Naive B cell (primary cell): ENCODE measurements at regions not wholly inside any gene's neighbourhood (a gene's known extent, or its start where the extent isn't known, plus 50 kb on each side); places are given as distances from the start of the nearest gene placed in this dataset.

Experiments used
- ATAC-seq, 2 donors: fragments of 150-1000 bp; cut with Tn5 transposase; 2 replicates each; pipeline ENCODE4 v1.10.0; 2021; ENCODE audit warnings: low read depth in 2 of 2, mild to moderate bottlenecking in 2 of 2, moderate library complexity in 2 of 2
- DNase-seq: peaks from one replicate; pipeline ENCODE4 v3.0.0; 2022
- H3K27ac Mint-ChIP-seq, 6 donors: one replicate each; pipeline ENCODE4 v1.8.0; 2020 to 2022; ENCODE audit warnings: mild to moderate bottlenecking in 6 of 6, mixed read lengths in 6 of 6, moderate library complexity in 5 of 6, inconsistent platforms in 2 of 6
- H3K27me3 Mint-ChIP-seq, 3 donors: one replicate each; pipeline ENCODE4 v1.8.0; 2021 to 2022; ENCODE audit warnings: mixed read lengths in 3 of 3, mild to moderate bottlenecking in 1 of 3
- H3K36me3 Mint-ChIP-seq, 2 donors: one replicate each; pipeline ENCODE4 v1.8.0; 2020 to 2022; ENCODE audit warnings: mixed read lengths in 2 of 2, inconsistent platforms in 1 of 2, mild to moderate bottlenecking in 1 of 2
- H3K4me1 Mint-ChIP-seq, 3 donors: one replicate each; pipeline ENCODE4 v1.8.0; 2020 to 2022; ENCODE audit warnings: mixed read lengths in 3 of 3, inconsistent platforms in 1 of 3, mild to moderate bottlenecking in 1 of 3, moderate library complexity in 1 of 3
- H3K4me3 Mint-ChIP-seq, 8 donors: one replicate each; pipeline ENCODE4 v1.8.0; 2020 to 2022; ENCODE audit warnings: mild to moderate bottlenecking in 8 of 8, mixed read lengths in 8 of 8, moderate library complexity in 8 of 8, inconsistent platforms in 2 of 8
- H3K9me3 Mint-ChIP-seq, 7 donors: one replicate each; pipeline ENCODE4 v1.8.0; 2020 to 2022; ENCODE audit warnings: mixed read lengths in 7 of 7, mild to moderate bottlenecking in 5 of 7, inconsistent platforms in 2 of 7, moderate library complexity in 1 of 7

DNA sequence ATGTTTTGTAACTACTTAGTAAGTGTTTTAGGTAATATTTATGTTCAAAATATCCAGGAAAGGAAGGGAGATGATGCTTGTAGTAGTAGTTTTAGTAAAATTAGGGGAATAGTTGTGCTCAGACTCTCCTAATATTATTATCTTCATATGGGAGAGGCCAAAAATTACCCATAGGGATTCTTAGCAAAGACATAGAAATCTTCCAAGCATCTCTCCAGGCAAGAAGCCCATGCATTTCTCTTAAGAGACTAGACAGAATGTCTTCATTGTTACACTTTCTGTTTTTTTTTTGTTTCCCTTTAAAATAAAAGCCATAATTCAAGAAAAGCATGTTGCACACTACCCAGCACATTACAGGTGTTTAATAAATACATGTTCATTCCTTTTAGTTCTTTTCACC, 180.6 kb downstream of the CYB561 start:
- H3K27ac Mint-ChIP-seq: no peak overlapping the region
- H3K36me3 Mint-ChIP-seq: peaks cover 0 to 3% of the 10 kb centered on the region in 2 donors
- no peak for ATAC-seq
- H3K9me3 Mint-ChIP-seq: no peaks in the 10 kb centered on the region
- H3K4me3 Mint-ChIP-seq: no peak overlapping the region
- H3K27me3 Mint-ChIP-seq: no peaks in the 10 kb centered on the region
- peaks cover 0 to 13% (median 8%) of the 10 kb centered on the region in 3 donors for H3K4me1 Mint-ChIP-seq
- no peak for DNase-seq

DNA sequence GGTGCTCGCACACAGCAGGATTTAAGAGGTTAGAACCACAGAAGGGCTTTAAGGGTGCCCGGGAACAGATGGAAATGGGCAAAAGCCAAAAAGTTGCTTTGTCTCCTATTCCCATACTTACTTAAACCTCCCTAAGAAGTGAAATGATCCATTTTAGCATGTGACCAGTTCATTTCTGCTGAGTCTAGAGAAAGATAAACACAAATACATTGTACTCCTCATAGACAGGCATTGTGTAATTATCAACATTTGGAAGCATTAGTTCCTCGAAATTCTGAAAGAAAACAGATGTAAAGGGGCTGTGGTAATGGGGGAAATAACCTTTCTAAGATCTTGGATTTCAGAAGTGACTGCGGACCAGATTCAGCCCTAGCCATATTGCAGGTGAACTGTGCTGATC, 178.3 kb downstream of the CYB561 start:
- Mint-ChIP-seq H3K27ac (peak overlapping the region in 1 of 6 donors; percentile 50), H3K4me3 (no peak overlapping the region), H3K27me3 (no peaks in the 10 kb centered on the region), H3K36me3 (peaks cover 0 to 7% of the 10 kb centered on the region in 2 donors), H3K4me1 (peaks cover 0 to 8% (median 6%) of the 10 kb centered on the region in 3 donors), H3K9me3 (no peaks in the 10 kb centered on the region)
- DNase-seq: no peak
- no peak for ATAC-seq

DNA sequence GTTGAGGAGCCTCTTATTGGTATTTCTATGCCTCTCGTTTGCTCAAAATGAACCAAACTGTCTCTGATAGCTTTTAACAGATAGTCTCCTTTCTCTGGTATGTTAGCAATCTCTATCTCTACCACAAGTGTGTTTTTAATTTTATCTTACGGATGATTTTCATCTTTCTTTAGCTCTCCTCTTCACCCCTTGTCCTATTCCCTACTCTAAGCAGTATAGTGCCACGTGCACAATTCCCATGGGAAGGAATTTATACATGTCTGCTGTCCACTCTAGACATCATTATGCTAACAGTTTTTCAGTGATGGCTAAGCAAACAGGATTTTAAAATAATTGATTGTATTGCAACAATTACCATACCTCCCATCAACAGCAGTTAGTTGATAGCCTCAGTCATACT, 177.3 kb downstream of the CYB561 start:
- no peaks in the 10 kb centered on the region for H3K9me3 Mint-ChIP-seq
- no peak overlapping the region for H3K4me3 Mint-ChIP-seq
- H3K4me1 Mint-ChIP-seq: peaks cover 0 to 8% (median 6%) of the 10 kb centered on the region in 3 donors
- no peak for ATAC-seq
- peaks cover 0 to 7% of the 10 kb centered on the region in 2 donors for H3K36me3 Mint-ChIP-seq
- no peak for DNase-seq
- no peak overlapping the region for H3K27ac Mint-ChIP-seq
- H3K27me3 Mint-ChIP-seq: no peaks in the 10 kb centered on the region

DNA sequence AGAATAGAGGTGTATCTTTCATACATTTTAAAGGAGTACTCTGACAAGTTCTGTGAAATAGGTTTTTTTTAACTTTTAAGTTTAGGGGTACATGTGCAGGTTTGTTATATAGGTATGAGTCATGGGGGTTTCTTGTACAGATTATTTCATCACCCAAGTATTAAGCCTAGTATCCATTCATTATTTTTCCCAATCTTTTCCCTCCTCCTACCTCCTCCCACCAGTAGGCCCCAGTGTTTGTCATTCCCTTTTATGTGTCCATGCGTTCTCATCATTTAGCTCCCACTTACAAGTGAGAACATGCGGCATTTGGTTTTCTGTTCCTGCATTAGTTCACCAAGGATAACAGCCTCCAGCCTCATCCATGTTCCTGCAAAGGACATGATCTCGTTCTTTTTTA, 175.5 kb downstream of the CYB561 start:
- H3K27me3 Mint-ChIP-seq: no peaks in the 10 kb centered on the region
- H3K36me3 Mint-ChIP-seq: peaks cover 0 to 7% of the 10 kb centered on the region in 2 donors
- ATAC-seq (no peak), DNase-seq (no peak)
- no peaks in the 10 kb centered on the region for H3K4me1 Mint-ChIP-seq
- no peak overlapping the region for H3K4me3 Mint-ChIP-seq
- no peak overlapping the region for H3K27ac Mint-ChIP-seq
- H3K9me3 Mint-ChIP-seq: no peaks in the 10 kb centered on the region

DNA sequence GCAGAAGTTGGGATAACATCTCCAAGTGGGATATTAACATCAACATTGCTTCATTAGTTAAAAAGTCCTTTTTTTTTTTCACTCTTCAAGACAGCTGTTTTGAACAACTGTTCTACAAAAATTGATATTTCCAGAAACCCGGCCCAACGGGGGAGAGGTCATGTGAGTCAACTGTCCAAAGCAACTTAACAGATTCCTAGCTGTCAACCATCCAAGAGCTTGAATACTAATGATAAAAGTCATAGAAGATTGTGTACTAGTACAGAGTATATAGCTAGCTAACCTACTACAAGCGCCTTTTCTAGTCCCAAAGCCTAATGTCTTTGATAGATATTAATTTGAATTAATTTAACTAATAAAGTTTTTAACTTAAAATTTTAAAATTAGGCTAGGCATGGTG, 172.0 kb downstream of the CYB561 start:
- no peak for ATAC-seq
- no peak for DNase-seq
- H3K27me3 Mint-ChIP-seq: no peaks in the 10 kb centered on the region
- no peaks in the 10 kb centered on the region for H3K9me3 Mint-ChIP-seq
- no peak overlapping the region for H3K4me3 Mint-ChIP-seq
- H3K27ac Mint-ChIP-seq: no peak overlapping the region
- H3K36me3 Mint-ChIP-seq: peaks cover 0 to 7% of the 10 kb centered on the region in 2 donors
- H3K4me1 Mint-ChIP-seq: peaks cover 7 to 12% (median 8%) of the 10 kb centered on the region in 3 donors

DNA sequence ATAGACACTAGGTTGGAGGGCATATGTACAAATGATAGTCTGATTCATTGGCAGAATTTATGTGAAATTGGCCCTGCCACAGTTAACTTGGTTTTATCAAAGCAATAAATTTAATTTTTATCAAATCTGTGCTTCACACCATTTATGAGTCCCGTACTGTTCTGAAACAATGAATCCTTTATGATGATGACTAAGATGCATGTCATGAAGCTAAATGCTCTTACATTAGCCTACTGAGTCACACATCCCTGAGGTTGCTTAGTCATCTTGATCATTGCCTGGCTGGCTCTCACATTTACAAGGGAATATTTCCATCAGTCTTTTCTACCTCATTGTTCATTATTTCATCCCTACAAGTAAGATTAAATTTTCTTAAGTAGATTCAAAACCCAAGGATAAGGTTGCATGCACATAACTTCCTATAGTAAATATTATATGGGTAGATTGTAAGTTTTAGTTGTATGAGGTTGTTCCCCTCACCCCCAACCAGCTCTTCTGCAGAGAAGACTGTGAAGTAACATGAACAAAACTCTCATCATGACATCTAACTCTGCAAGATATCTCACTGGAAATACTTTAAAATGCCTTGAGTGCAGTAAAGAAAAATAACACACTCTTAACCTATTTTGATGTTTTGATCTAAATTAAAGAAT, 170.7 kb downstream of the CYB561 start:
- ATAC-seq (no peak), DNase-seq (no peak)
- Mint-ChIP-seq H3K27me3 (no peaks in the 10 kb centered on the region), H3K4me3 (no peak overlapping the region), H3K27ac (no peak overlapping the region), H3K36me3 (peaks cover 0 to 4% of the 10 kb centered on the region in 2 donors), H3K9me3 (no peaks in the 10 kb centered on the region), H3K4me1 (peaks cover 8 to 20% (median 15%) of the 10 kb centered on the region in 3 donors)

DNA sequence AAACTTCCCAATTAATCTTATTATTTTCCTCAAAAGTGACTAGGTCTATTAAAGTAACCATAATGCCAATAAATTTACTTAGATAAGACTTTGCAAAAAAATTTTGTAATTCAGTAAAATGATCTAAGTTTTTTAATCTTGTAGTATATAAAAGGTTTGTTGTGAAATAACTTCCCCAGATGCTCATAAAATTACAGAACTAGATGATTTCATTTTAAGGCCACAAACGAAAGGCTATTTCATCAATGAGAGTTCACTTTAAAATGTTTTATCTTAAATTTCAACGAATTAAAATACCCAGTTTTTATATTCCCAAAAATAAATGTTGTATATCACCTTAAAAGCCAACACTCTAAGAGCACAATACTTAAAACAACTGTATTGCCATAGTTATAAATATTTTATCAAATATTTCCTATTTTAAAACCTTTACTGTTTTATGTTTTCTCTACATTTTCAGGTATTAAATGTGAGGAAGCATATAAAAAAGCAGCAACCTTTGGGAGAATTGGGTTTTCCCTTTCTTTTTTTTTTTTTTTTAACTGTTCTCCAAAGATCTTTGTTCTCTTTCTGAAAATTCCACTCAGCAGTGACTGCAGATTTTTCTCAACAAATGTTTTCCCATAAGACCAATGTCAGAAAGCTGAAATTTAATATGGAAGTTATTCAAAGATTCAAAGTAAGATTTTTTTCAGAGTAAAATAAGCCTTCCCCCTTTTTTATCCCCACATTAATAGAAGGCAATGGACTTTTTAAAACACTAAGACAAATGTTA, 169.9 kb downstream of the CYB561 start:
- Mint-ChIP-seq H3K36me3 (no peaks in the 10 kb centered on the region), H3K9me3 (no peaks in the 10 kb centered on the region), H3K27me3 (no peaks in the 10 kb centered on the region), H3K4me3 (no peak overlapping the region), H3K4me1 (peaks cover 8 to 20% (median 15%) of the 10 kb centered on the region in 3 donors), H3K27ac (no peak overlapping the region)
- ATAC-seq (no peak), DNase-seq (no peak)

DNA sequence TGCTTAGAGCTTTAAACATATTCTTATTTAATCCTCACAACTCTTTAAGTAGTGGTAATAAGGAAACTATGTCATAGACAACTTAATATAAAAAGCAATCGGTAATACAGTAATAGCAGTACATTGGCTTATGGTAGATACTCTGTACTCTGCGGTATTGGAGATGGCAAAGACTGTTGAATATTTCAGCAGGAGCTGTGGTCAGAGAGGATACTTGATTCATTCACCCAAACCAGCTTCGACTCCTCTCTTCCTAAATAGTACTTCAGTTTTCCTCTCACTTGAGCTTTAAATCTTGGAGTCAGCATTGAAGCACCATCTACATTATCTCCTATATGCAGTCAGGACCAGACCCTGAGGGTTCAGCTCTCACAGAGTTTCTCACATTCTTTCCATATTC, 169.3 kb downstream of the CYB561 start:
- H3K4me1 Mint-ChIP-seq: peaks cover 10 to 24% (median 18%) of the 10 kb centered on the region in 3 donors
- H3K4me3 Mint-ChIP-seq: no peak overlapping the region
- H3K9me3 Mint-ChIP-seq: no peaks in the 10 kb centered on the region
- no peak overlapping the region for H3K27ac Mint-ChIP-seq
- H3K36me3 Mint-ChIP-seq: no peaks in the 10 kb centered on the region
- H3K27me3 Mint-ChIP-seq: no peaks in the 10 kb centered on the region
- DNase-seq (no peak), ATAC-seq (no peak)

DNA sequence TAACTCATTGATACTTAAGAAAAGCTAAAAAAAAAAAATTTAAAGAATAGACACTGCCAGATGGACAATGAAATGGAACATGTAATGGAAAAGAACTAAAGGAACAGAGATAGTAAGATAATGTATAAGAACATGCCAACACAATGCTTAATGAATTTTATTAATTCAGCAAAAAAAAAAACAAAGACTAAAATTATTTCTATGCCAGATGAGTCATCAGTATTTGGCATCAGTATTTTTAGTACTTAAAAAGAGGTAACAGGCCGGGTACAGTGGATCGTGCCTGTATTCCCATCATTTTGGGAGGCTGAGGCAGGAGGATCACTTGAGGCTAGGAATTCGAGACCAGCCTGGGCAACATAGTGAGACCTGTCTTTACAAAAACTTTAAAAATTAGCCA, 168.5 kb downstream of the CYB561 start:
- H3K36me3 Mint-ChIP-seq: no peaks in the 10 kb centered on the region
- ATAC-seq: no peak
- H3K9me3 Mint-ChIP-seq: no peaks in the 10 kb centered on the region
- no peak for DNase-seq
- H3K27ac Mint-ChIP-seq: no peak overlapping the region
- no peaks in the 10 kb centered on the region for H3K27me3 Mint-ChIP-seq
- H3K4me3 Mint-ChIP-seq: no peak overlapping the region
- peaks cover 19 to 29% (median 23%) of the 10 kb centered on the region in 3 donors for H3K4me1 Mint-ChIP-seq

DNA sequence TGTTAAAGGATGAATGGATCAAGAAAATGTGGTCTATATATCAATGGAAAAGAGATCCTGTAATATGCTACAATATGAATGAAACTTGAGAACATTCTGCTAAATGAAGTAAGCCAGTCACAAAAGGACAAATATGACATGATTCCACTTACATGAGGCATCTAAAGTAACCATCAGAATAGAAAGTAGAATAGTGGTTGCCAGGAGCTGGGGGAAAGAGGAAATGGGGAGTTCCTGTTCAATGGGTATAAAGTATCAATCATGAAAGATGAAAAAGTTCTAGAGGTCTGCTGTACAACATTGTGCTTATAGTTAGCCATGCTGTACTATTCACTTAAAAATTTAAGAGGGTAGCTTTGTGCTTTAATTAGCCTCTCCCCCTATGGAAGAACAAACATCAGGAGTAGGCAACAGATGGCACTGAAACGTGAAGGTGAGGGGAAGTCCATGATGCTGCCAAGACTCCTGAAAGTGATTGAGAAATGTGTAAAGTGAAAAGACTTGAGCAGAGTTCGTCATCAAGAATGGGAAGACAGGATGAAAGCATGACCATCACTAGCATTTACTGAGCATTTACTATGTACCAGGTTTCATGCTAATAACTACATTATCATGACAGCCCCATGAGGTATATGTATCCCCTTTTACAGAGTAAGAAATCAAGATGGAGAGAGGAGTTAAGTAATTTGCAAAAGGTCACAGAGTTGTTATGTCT, 167.2 kb downstream of the CYB561 start:
- H3K36me3 Mint-ChIP-seq: peaks cover 0 to 4% of the 10 kb centered on the region in 2 donors
- DNase-seq (peak; percentile 1), ATAC-seq (peak in 1 of 2 donors; percentile 64)
- H3K27me3 Mint-ChIP-seq: no peaks in the 10 kb centered on the region
- peak overlapping the region in 1 of 8 donors; percentile 37 for H3K4me3 Mint-ChIP-seq
- peaks cover 0 to 7% (median 3%) of the 10 kb centered on the region in 7 donors for H3K9me3 Mint-ChIP-seq
- H3K27ac Mint-ChIP-seq: peak overlapping the region in 1 of 6 donors; percentile 62
- peaks cover 22 to 32% (median 27%) of the 10 kb centered on the region in 3 donors for H3K4me1 Mint-ChIP-seq

DNA sequence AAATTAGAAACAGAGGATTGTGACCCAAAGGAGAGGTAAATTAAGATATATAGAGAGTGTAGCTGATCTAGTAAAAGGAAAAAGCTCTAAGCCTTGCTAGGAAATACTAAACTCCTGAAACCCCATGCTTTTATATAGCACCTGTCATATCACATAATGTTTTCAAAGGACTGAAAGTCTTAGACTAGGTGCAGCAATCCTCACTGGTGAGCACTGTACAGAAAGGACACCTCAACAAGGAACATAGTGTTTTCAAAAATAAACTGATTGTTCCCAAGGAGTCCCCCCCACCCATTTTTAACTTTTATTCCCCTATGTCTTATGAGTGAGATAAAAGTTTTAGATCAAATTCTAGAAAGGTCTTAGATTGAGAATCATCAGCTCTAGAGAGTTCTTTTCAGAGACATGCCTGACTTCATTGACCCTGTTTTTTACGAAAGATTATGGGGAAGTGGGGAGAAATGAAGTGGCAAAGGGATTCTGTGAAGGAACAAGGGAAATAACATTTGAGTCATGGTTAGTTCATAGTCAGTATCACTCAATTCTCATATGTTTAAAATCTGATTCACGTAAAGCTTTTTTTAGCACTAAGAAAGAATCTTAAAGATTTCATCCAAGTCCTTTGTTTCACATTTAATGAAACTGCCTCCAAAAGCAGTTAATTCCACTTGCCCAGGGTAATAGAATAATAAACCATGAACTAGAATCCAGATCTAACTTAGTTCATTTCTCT, 166.4 kb downstream of the CYB561 start:
- Mint-ChIP-seq H3K36me3 (peaks cover 0 to 10% of the 10 kb centered on the region in 2 donors), H3K4me3 (no peak overlapping the region), H3K27me3 (no peaks in the 10 kb centered on the region), H3K9me3 (peaks cover 0 to 15% (median 6%) of the 10 kb centered on the region in 7 donors), H3K27ac (peak overlapping the region in 2 of 6 donors; percentile 18 to 26), H3K4me1 (peaks cover 22 to 32% (median 27%) of the 10 kb centered on the region in 3 donors)
- DNase-seq (no peak), ATAC-seq (no peak)

DNA sequence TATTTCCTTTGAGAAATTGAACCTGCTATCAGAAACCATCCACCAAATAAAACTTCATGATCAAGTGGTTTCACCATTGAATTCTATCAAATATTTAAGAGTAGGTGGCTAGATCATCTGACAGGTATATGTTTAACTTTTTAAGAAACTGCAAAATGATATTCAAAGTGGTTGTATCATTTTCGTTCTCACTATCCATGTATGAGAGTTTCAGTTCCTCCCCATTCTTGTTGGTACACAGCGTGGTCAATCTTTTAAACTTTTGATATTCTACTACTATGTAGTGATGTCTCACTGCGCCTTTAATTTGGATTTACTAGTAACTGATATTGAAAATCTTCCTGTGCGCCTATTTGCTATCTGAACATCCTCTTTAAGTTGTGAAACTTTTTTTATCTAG, 163.7 kb downstream of the CYB561 start:
- peaks cover 8 to 40% (median 31%) of the 10 kb centered on the region in 7 donors for H3K9me3 Mint-ChIP-seq
- H3K36me3 Mint-ChIP-seq: peaks cover 17 to 34% of the 10 kb centered on the region in 2 donors
- H3K27ac Mint-ChIP-seq: peak overlapping the region in 2 of 6 donors; percentile 6 to 56
- DNase-seq (peak; percentile 7), ATAC-seq (peak; percentile 49 to 78)
- peaks cover 22 to 32% (median 27%) of the 10 kb centered on the region in 3 donors for H3K4me1 Mint-ChIP-seq
- no peaks in the 10 kb centered on the region for H3K27me3 Mint-ChIP-seq
- H3K4me3 Mint-ChIP-seq: peak overlapping the region in 3 of 8 donors; percentile 18 to 60 (median 19)

DNA sequence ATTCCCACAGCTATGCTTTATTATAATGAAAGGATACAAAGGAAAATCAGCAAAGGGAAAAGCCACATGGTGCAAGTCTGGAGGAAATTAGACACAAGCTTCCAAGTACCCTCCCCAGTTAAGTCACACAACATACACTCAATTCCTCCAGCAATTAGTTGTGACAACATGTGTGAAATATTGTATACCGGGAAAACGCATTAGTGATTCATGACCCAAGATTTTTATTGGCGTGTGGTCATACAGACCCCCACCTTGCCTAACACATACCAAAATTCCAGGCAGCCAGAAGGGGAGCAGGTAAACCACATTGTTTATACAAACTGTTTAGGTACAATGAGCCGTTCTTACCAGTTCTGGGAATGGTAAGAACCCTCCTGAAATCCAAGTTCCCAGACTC, 160.6 kb downstream of the CYB561 start:
- no peaks in the 10 kb centered on the region for H3K27me3 Mint-ChIP-seq
- no peak overlapping the region for H3K27ac Mint-ChIP-seq
- H3K4me3 Mint-ChIP-seq: no peak overlapping the region
- no peak for ATAC-seq
- H3K9me3 Mint-ChIP-seq: peaks cover 11 to 47% (median 38%) of the 10 kb centered on the region in 7 donors
- H3K4me1 Mint-ChIP-seq: peaks cover 11 to 14% (median 13%) of the 10 kb centered on the region in 3 donors
- peaks cover 34 to 44% of the 10 kb centered on the region in 2 donors for H3K36me3 Mint-ChIP-seq
- no peak for DNase-seq
